BJ (cell line): ENCODE measurements at regions not wholly inside any gene's neighbourhood (a gene's known extent, or its start where the extent isn't known, plus 50 kb on each side); places are given as distances from the start of the nearest gene placed in this dataset.

Experiments used
- CTCF ChIA-PET: fragments of 350-600 bp; formaldehyde crosslinking; extraction: SDS; loops from one replicate; lab custom pipeline; 2021; ENCODE audit warnings: antibody characterized with exemption, inconsistent platforms; lab: Yijun Ruan, JAX
- POLR2A ChIA-PET: fragments of 300-600 bp; sonication (Branson Sonifier 250); formaldehyde crosslinking; extraction: SDS; loops from one replicate; lab custom pipeline; 2021; ENCODE audit warnings: antibody characterized with exemption; lab: Charles Lee
- DNase-seq: peaks from one replicate; pipeline ENCODE4 v3.0.0-alpha.2; 2011; ENCODE audit warnings: low read depth
- H3K27me3 ChIP-seq: 2 replicates; pipeline ENCODE4 v1.6.0; 2011; ENCODE audit warnings: low read length; ENCODE audit not compliant: control insufficient read depth, insufficient read depth
- H3K36me3 ChIP-seq: 2 replicates; pipeline ENCODE4 v1.5.1; 2011; ENCODE audit warnings: low read length; ENCODE audit not compliant: control insufficient read depth, insufficient read depth
- H3K4me3 ChIP-seq: 2 replicates; pipeline ENCODE4 v1.5.1; 2011; ENCODE audit warnings: low read depth, mild to moderate bottlenecking, control low read depth, low read length
- TF ChIP-seq, protein P1 (sequence below): IDR thresholded peaks from 2 replicates; pipeline ENCODE4 v1.5.1; 2011; ENCODE audit warnings: low read depth, mild to moderate bottlenecking, control low read depth, inconsistent platforms, low read length, moderate library complexity; ENCODE audit not compliant: insufficient read depth

DNA sequence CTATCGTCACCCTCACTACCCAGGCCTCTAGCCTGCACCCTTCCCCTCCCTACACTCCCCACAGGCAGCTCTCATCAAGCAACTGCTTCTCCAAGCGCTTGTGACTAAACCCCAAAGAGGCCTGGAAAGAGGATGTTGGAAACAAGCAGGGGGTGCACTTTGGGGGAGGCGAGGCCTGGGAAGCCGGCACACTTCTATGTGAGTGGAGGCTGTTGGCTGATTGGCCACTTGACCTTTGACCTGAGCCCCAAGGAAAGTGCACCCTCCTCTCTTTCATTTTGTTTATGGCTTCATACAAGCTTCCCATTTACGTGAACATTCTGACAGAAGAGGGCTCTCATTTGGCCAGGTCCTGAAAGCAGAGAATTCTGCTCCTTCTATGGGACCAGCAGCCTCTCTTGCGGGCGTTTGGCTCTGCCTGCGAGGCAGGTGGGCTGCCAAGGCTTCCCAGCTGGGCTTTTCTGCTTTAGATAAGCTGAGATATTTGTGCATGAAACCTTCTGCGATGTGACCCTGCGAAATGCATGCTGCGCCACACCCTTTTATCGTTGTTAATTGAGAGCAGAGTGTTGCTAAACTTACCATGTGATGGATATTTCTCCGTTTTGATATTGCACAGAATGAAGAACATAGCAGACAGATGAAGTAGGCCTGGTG is 134.8 kb upstream of the NCK2 start:
- no peaks in the 10 kb centered on the region for H3K27me3 ChIP-seq
- TF ChIP-seq, protein P1, sequence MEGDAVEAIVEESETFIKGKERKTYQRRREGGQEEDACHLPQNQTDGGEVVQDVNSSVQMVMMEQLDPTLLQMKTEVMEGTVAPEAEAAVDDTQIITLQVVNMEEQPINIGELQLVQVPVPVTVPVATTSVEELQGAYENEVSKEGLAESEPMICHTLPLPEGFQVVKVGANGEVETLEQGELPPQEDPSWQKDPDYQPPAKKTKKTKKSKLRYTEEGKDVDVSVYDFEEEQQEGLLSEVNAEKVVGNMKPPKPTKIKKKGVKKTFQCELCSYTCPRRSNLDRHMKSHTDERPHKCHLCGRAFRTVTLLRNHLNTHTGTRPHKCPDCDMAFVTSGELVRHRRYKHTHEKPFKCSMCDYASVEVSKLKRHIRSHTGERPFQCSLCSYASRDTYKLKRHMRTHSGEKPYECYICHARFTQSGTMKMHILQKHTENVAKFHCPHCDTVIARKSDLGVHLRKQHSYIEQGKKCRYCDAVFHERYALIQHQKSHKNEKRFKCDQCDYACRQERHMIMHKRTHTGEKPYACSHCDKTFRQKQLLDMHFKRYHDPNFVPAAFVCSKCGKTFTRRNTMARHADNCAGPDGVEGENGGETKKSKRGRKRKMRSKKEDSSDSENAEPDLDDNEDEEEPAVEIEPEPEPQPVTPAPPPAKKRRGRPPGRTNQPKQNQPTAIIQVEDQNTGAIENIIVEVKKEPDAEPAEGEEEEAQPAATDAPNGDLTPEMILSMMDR, result no peak
- ChIA-PET POLR2A (no interaction called here), CTCF (no interaction called here)
- no peaks in the 10 kb centered on the region for H3K36me3 ChIP-seq
- no peak overlapping the region for H3K4me3 ChIP-seq
- no peak for DNase-seq

DNA sequence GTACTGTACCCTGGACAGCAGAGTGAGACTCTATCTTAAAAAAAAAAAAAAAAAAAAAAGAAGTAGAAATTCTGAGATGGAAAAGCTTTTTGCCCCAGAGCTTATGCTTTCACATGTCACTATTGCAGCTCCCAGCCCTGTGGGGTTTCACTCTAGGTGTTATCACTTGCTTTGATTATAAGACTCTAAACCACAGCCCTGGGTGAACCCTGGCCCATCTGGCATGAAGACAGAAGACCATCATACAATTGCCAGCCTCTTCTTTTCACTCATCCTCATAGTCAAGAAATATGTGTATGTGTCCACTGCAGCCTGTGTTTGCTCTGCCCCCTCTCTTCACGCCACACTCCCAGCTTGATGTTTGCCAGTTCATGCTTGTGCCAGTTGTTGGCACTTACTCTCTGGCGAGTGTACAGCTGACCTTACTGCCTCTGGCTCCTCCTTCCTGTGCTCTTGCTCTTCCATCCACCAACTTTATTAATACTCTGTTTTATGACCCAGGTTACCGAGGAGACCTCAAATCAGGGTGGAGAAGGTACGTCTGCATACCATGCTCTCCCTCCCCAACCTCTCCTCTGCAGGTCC is 136.7 kb upstream of the NCK2 start:
- DNase-seq, result no peak
- ChIA-PET CTCF (interaction anchor here (0.6 kb wide), 2 partner anchors 68 to 608 kb away, joined by 3 read pairs; no protein-coding TSS in a partner anchor), POLR2A (no interaction called here)
- Histone ChIP-seq H3K27me3 (no peaks in the 10 kb centered on the region), H3K36me3 (no peaks in the 10 kb centered on the region), H3K4me3 (no peak overlapping the region)
- TF ChIP-seq, protein P1, result no peak

DNA sequence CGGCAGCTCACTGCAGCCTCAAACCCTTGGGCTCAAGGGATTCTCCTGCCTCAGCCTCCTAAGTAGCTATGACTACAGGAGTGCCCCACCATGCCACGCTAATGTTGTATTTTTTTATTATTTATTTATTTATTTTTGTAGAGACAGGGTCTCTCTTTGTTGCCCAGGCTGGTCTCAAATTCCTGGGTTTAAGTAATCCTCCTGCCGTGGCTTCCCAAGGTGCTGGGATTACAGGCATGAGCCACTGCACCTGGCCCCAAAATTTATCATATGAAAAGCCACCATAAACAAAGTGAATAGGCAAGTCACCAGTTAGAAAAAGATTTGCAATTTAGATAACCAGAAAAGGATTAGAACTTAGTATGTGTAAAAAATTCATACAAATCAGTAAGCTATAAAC is 138.6 kb upstream of the NCK2 start:
- ChIA-PET POLR2A (no interaction called here), CTCF (no interaction called here)
- no peak for DNase-seq
- TF ChIP-seq, protein P1, result no peak
- Histone ChIP-seq H3K4me3 (no peak overlapping the region), H3K27me3 (no peaks in the 10 kb centered on the region), H3K36me3 (no peaks in the 10 kb centered on the region)

DNA sequence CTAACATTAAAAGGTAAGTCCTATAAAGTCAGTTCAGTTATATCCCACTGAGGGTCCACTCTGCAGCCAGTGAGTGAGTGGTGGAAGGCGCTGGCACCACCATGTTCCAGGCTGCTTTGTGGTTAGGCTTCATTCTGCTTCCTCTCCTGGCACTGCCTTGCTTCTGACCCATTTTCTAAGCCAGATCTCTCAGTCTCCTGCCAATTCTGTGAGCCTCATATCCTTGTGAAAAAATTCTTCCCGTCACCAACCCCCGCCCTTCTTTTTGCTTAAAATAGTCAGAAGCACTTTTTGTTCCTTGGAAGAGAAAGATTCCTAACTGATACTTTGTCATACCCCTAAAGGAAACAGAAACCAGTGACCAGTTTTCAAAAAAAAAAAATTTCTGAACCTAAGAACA is 139.8 kb upstream of the NCK2 start:
- ChIA-PET POLR2A (no interaction called here), CTCF (no interaction called here)
- Histone ChIP-seq H3K36me3 (no peaks in the 10 kb centered on the region), H3K27me3 (no peaks in the 10 kb centered on the region), H3K4me3 (no peak overlapping the region)
- TF ChIP-seq, protein P1, result no peak
- no peak for DNase-seq

DNA sequence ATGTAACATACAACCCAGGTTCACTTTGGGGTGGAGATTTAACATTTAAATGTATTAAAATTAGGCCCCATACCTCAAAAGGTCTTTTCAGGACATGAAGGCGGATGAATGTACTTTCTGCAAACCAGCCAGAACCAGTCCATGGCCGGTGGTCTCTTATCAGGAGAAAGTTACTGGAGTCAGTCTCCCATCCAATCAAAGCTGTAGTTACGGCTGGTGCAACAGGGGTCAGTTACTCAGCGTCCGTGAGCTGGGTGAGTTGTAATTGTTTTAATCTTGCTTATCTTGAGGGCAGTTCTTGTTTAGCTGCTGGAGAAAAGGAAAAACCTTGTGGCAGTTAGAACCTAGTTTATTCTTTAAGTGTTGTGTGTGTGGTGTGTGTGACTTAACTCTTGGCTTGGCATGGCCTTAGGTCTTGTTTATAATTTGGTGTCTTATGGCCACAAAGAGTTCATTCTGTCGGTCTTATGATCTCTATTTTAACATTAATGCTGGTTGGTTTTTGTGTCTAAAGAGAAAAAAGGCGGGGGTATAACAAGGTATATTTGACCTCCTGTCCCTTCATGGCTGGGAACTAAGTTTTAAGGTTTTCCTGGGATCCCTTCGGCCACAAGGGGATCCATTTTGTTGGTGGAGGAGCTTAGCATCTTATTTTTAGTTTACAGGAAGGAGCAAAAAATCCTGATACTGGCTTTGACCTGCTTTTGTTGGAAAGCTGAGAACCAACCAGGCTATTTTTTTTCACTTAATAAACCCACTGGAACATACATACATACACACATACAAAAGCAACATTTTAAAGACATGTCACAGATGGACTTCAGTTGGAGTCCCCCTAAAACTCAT is 143.5 kb upstream of the NCK2 start:
- no peaks in the 10 kb centered on the region for H3K36me3 ChIP-seq
- POLR2A ChIA-PET, result no interaction called here
- DNase-seq, result no peak
- CTCF ChIA-PET, result interaction anchor here (0.5 kb wide), 1 partner anchor 148 kb away, joined by 3 read pairs; no protein-coding TSS in a partner anchor
- TF ChIP-seq, protein P1, result no peak
- H3K4me3 ChIP-seq, result no peak overlapping the region
- no peaks in the 10 kb centered on the region for H3K27me3 ChIP-seq
